ENCODE measurements at regions not wholly inside any gene's neighbourhood (a gene's known extent, or its start where the extent isn't known, plus 50 kb on each side); places are given as distances from the start of the nearest gene placed in this dataset.

DNA sequence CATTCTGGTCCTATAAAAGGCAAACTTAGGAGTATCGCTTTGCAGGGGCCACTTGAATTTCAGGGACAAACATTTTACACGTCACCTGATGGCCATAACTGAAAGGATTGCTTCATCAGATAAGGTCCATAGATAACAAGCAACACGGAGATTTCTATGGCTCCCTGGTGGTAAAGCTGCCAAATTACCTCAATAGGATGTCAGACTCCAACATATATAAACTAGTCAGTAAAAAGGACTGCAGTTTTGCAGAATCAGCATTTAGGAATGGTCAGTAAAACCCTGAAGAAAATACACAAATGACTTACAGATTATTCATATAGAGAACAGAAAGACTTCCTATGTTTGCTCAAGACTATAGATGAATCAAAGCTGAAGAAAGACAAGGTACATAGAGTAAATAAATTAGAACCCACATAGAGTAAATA lies 66.1 kb upstream of the GRIP1 start:
- peaks cover 0 to 7% (median 0%) of the 10 kb centered on the region in 3 donors for H3K4me1 ChIP-seq
- H3K27me3 ChIP-seq, result no peaks in the 10 kb centered on the region
- intact Hi-C loops (cut with DNase I), result no loop called here
- H3K9me3 ChIP-seq, result no peaks in the 10 kb centered on the region
- H3K4me3 ChIP-seq, result no peak overlapping the region
- TF ChIP-seq, protein P1, sequence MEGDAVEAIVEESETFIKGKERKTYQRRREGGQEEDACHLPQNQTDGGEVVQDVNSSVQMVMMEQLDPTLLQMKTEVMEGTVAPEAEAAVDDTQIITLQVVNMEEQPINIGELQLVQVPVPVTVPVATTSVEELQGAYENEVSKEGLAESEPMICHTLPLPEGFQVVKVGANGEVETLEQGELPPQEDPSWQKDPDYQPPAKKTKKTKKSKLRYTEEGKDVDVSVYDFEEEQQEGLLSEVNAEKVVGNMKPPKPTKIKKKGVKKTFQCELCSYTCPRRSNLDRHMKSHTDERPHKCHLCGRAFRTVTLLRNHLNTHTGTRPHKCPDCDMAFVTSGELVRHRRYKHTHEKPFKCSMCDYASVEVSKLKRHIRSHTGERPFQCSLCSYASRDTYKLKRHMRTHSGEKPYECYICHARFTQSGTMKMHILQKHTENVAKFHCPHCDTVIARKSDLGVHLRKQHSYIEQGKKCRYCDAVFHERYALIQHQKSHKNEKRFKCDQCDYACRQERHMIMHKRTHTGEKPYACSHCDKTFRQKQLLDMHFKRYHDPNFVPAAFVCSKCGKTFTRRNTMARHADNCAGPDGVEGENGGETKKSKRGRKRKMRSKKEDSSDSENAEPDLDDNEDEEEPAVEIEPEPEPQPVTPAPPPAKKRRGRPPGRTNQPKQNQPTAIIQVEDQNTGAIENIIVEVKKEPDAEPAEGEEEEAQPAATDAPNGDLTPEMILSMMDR (IDR thresholded peaks at IDR 0.05), result no peak
- TF ChIP-seq POLR2A (IDR thresholded peaks at IDR 0.05), result no peak
- no peak for DNase-seq
- no peaks in the 10 kb centered on the region for H3K36me3 ChIP-seq
- WGBS, 2 donors, result 57 to 62% methylated on average over 3 of the region's 3 CpGs
- H3K27ac ChIP-seq, result no peak overlapping the region

DNA sequence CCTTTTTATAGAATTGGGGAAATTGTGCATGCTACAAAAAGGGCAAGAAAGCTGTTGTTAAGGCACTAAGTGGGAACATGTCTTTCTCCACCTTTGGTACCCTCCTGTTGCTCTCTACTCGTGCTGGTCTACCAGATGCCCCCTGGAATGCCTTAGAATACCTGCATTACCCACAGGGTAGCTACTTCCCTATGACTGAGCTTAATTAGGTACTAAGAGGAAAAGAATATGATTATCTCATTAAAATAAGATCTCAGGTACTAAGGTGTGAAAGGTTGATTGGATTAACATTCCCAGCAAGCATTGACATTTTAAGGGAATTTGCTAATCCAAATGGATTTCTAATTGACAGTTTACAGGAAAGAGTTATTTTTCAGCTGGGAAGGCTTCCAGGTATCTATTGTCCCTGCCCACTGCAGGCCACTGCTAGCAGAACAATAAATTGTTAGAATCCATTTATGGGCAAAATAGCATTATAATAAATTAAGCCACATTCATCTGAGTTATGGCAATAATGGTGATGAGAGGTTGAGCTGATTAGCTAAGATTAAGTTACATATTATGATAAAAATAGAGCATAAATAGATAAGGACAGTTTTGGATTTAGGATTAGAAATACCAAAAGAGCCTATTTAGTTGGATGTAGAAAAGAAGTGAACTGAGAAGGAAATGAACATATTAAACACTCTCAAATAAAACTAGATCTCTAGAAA lies 67.8 kb upstream of the GRIP1 start:
- intact Hi-C loops (cut with DNase I), result no loop called here
- no peaks in the 10 kb centered on the region for H3K36me3 ChIP-seq
- H3K4me1 ChIP-seq, result no peaks in the 10 kb centered on the region
- no peaks in the 10 kb centered on the region for H3K27me3 ChIP-seq
- WGBS, 2 donors, result 50 to 73% methylated on average over 1 of the region's 1 CpG
- no peaks in the 10 kb centered on the region for H3K9me3 ChIP-seq
- DNase-seq, result no peak
- TF ChIP-seq POLR2A (IDR thresholded peaks at IDR 0.05), result no peak
- TF ChIP-seq, protein P1 (IDR thresholded peaks at IDR 0.05), result no peak
- H3K27ac ChIP-seq, result no peak overlapping the region
- H3K4me3 ChIP-seq, result no peak overlapping the region

DNA sequence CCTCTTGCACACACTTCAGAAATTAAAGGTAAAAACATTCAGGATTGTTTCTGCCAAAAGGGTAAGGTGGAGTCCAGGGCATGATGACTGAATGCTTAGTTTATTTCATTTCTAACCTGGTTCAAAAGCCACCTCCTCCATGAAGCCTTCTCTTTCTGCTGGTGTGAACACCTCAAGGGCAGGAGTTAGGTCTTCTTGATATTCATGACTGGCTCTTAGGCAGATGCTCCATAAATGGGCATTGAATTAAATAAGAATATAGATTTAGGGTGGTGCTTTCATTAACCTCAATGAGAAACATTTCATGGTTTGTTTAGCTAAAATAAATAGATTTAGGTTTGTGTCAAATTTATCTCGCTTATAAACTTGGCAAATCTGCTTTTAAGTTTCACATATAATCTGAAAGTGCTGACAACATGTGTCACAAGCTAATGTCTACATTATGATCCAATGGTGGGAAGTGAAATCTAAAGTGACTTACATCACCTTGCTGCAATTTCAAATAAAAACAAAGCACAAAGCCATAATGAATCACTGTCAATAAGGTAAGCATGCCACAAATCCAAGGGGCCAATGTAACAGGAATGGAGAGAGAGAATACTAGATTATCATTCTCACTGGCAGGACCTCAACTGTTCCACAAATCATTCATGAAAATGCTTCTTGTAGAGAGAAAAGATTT lies 72.7 kb upstream of the GRIP1 start:
- intact Hi-C loops (cut with DNase I), result no loop called here
- Histone ChIP-seq H3K9me3 (no peaks in the 10 kb centered on the region), H3K27me3 (no peaks in the 10 kb centered on the region), H3K27ac (no peak overlapping the region), H3K4me3 (no peak overlapping the region), H3K4me1 (no peaks in the 10 kb centered on the region), H3K36me3 (no peaks in the 10 kb centered on the region)
- WGBS, 2 donors, result 65 to 71% methylated on average over 1 of the region's 1 CpG
- no peak for DNase-seq
- TF ChIP-seq, protein P1 (IDR thresholded peaks at IDR 0.05), result no peak
- TF ChIP-seq POLR2A (IDR thresholded peaks at IDR 0.05), result no peak

DNA sequence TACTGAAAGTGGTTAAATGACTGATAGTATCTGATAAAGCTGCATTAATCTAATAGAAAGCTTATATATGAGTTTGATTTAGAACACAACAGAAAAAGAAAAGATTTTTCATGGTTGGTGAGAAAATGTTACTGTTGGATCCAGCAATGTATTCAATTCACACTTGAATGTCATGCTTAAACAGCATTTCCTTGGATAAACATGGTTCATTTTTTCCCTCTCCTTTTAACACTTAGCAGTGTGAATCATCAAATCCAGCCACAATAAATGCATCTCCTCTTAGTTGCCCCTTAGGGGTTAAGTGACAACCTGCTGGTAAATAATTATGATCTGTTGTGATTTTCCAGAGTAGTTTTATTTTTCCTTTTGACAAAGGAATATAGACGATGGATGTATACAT lies 74.9 kb upstream of the GRIP1 start:
- Histone ChIP-seq H3K27ac (no peak overlapping the region), H3K9me3 (no peaks in the 10 kb centered on the region), H3K4me1 (no peaks in the 10 kb centered on the region), H3K36me3 (no peaks in the 10 kb centered on the region), H3K27me3 (no peaks in the 10 kb centered on the region), H3K4me3 (no peak overlapping the region)
- WGBS, 2 donors, result 38 to 54% methylated on average over 1 of the region's 1 CpG
- TF ChIP-seq, protein P1 (IDR thresholded peaks at IDR 0.05), result no peak
- no peak for TF ChIP-seq POLR2A (IDR thresholded peaks at IDR 0.05)
- no peak for DNase-seq
- intact Hi-C loops (cut with DNase I), result no loop called here

DNA sequence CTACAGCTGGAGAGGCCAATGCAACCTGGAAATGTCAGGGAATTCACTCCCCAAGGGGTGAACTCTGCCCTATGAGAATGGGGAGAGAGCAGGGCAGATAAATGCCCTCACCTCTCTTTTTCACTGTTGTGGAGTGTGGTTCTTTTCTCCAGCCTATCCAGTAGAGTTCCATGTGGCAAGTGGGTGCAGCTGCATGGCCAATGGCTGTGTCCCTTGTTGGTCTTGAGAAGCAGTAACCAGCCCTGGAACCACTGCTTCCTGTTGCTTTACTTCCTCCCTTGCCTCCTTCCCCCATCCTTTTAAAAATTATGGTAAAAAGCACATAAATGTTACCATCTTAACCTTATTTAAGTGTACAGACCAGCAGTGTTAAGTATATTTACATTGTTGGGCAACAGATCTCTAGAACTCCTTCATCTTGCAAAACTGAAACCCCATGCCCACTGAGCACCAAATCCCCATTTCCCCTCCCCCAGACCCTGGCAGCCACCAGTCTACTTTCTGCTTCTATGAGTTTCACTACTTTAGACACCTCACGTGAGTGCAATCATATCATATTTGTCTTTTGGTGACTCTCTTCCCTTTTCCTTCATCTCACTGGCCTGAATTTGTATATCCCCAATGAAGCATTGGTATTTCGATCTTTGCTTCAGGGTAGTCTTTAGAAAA lies 77.0 kb upstream of the GRIP1 start:
- no peak overlapping the region for H3K27ac ChIP-seq
- no peak overlapping the region for H3K4me3 ChIP-seq
- intact Hi-C loops (cut with DNase I), result no loop called here
- DNase-seq, result no peak
- no peaks in the 10 kb centered on the region for H3K4me1 ChIP-seq
- no peaks in the 10 kb centered on the region for H3K36me3 ChIP-seq
- TF ChIP-seq, protein P1 (IDR thresholded peaks at IDR 0.05), result no peak
- no peak for TF ChIP-seq POLR2A (IDR thresholded peaks at IDR 0.05)
- WGBS, 2 donors, result 75 to 87% methylated on average over 2 of the region's 2 CpGs
- peaks cover 0 to 7% (median 0%) of the 10 kb centered on the region in 3 donors for H3K9me3 ChIP-seq
- no peaks in the 10 kb centered on the region for H3K27me3 ChIP-seq
